ENCODE measurements at regions not wholly inside any gene's neighbourhood (a gene's known extent, or its start where the extent isn't known, plus 50 kb on each side); places are given as distances from the start of the nearest gene placed in this dataset.

GRCh38 chr17:65349916-65350315, 211.5 kb downstream of the AXIN2 start:
- no peak for TF ChIP-seq CTCF (IDR thresholded peaks at IDR 0.05)
- TF ChIP-seq ZFX (IDR thresholded peaks at IDR 0.05; ENCODE audit: borderline replicate concordance), result no peak

Measured in 22Rv1 (cell line).